HL-60 (cell line): ENCODE measurements at regions not wholly inside any gene's neighbourhood (a gene's known extent, or its start where the extent isn't known, plus 50 kb on each side); places are given as distances from the start of the nearest gene placed in this dataset.

ENCODE experiments used
- DNase-seq, 2 experiments: peaks; one replicate each; pipeline ENCODE4 v3.0.0-alpha.2; 2010 to 2020; ENCODE audit warnings: low read depth in 1 of 2, low spot score in 1 of 2
- H3K27ac ChIP-seq: fragments of 250-450 bp; sonication (Bioruptor Pico); replicated peaks from 2 replicates; pipeline ENCODE4 v1.5.1; 2020; ENCODE audit warnings: mild to moderate bottlenecking, moderate library complexity
- H3K27me3 ChIP-seq: fragments of 250-450 bp; sonication (Bioruptor Pico); 2 replicates; pipeline ENCODE4 v1.5.1; 2021; ENCODE audit warnings: mild to moderate bottlenecking, moderate library complexity; ENCODE audit not compliant: insufficient read depth, poor library complexity, severe bottlenecking
- H3K4me3 ChIP-seq: replicated peaks from 2 replicates; pipeline ENCODE4 v1.5.1; 2011; ENCODE audit warnings: mild to moderate bottlenecking, control low read depth, low read length; ENCODE audit not compliant: insufficient read depth
- GABPA ChIP-seq: IDR thresholded peaks from 2 replicates; pipeline ENCODE4 v1.6.1; 2012; ENCODE audit warnings: low read depth
- POLR2AphosphoS5 ChIP-seq: IDR thresholded peaks from 2 replicates; pipeline ENCODE4 v1.6.1; 2012; ENCODE audit warnings: low read depth
- SPI1 ChIP-seq: IDR thresholded peaks from 2 replicates; pipeline ENCODE4 v1.6.1; 2012; ENCODE audit warnings: low read depth, mild to moderate bottlenecking, borderline replicate concordance
- TF ChIP-seq, protein P1 (sequence below): IDR thresholded peaks from one replicate; pipeline ENCODE4 v1.5.1; 2011; ENCODE audit warnings: low read length, control low read depth, inconsistent platforms; ENCODE audit not compliant: insufficient read depth
- TF ChIP-seq, protein P2 (sequence below): IDR thresholded peaks from 2 replicates; pipeline ENCODE4 v1.6.1; 2012; ENCODE audit warnings: low read depth; ENCODE audit not compliant: insufficient replicate concordance

DNA sequence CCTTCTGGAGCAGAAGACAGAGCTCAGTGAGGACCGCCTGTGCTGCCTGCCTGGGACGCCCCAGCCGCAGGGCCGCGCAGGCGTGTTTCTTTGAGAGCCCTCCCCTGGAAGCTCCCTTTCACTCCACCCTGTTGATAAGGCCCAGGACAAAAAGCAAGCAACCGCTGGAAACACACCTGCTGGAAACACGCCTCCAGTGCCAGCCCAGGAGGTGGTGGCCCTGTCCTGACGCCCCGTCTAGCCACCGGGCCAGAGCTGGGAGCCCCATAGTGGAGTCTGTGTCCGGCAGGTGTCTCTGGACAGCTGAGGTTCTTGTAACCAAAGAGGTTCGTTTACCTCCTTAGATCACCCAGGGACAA is 173.8 kb downstream of the KATNAL1 start:
- Histone ChIP-seq H3K27me3 (no peaks in the 10 kb centered on the region), H3K4me3 (no peak overlapping the region), H3K27ac (no peak overlapping the region)
- TF ChIP-seq, protein P1, sequence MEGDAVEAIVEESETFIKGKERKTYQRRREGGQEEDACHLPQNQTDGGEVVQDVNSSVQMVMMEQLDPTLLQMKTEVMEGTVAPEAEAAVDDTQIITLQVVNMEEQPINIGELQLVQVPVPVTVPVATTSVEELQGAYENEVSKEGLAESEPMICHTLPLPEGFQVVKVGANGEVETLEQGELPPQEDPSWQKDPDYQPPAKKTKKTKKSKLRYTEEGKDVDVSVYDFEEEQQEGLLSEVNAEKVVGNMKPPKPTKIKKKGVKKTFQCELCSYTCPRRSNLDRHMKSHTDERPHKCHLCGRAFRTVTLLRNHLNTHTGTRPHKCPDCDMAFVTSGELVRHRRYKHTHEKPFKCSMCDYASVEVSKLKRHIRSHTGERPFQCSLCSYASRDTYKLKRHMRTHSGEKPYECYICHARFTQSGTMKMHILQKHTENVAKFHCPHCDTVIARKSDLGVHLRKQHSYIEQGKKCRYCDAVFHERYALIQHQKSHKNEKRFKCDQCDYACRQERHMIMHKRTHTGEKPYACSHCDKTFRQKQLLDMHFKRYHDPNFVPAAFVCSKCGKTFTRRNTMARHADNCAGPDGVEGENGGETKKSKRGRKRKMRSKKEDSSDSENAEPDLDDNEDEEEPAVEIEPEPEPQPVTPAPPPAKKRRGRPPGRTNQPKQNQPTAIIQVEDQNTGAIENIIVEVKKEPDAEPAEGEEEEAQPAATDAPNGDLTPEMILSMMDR, result no peak
- TF ChIP-seq SPI1, result no peak
- TF ChIP-seq POLR2AphosphoS5, result no peak
- TF ChIP-seq GABPA, result no peak
- TF ChIP-seq, protein P2, sequence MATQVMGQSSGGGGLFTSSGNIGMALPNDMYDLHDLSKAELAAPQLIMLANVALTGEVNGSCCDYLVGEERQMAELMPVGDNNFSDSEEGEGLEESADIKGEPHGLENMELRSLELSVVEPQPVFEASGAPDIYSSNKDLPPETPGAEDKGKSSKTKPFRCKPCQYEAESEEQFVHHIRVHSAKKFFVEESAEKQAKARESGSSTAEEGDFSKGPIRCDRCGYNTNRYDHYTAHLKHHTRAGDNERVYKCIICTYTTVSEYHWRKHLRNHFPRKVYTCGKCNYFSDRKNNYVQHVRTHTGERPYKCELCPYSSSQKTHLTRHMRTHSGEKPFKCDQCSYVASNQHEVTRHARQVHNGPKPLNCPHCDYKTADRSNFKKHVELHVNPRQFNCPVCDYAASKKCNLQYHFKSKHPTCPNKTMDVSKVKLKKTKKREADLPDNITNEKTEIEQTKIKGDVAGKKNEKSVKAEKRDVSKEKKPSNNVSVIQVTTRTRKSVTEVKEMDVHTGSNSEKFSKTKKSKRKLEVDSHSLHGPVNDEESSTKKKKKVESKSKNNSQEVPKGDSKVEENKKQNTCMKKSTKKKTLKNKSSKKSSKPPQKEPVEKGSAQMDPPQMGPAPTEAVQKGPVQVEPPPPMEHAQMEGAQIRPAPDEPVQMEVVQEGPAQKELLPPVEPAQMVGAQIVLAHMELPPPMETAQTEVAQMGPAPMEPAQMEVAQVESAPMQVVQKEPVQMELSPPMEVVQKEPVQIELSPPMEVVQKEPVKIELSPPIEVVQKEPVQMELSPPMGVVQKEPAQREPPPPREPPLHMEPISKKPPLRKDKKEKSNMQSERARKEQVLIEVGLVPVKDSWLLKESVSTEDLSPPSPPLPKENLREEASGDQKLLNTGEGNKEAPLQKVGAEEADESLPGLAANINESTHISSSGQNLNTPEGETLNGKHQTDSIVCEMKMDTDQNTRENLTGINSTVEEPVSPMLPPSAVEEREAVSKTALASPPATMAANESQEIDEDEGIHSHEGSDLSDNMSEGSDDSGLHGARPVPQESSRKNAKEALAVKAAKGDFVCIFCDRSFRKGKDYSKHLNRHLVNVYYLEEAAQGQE, result no peak
- no peak for DNase-seq

DNA sequence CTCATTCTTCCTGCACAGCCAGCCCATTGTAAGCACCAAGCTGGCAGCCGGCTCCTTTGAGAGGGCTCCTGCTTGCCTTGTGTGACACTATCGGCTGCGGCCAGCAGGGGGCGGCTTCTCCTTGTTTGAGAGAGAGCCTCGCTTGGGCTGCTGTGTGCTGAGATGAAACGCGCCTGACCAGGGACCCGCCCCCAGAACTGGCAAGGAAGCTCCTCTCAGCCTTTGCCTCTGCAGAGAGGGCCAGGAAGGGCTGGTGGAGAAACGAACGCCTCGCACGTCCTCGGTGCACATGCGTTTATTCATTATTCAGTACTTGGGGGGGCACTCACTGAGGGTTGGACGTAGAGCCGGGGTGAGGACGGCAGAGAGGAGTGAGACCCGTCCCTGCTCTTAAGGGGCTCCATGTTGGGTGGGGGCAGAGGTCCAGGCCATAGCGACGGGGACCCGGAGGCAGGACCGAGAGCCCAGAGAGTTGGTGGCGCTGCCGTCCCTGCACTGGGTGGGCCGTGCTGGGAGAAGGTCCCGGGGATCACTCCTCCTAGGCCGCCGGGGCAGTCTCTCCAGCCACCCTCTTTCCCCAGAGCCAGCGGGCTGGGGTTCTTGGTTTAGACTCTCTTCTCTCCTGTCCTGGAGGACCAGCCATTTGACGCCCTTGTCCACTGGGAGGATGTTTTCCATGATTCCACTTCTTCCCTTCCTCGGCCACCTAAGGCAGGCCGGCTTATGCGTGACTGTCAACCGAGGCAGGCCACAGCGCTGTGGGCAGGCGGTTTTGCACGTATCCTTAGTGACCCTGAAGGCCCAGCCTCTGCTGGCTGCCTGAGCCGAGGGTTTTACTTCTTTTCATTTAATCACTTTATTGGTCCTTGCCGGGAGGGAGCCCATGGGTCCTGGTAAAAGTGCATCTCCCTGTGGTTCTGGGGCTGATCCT is 174.5 kb downstream of the KATNAL1 start:
- no peak overlapping the region for H3K27ac ChIP-seq
- H3K4me3 ChIP-seq, result no peak overlapping the region
- DNase-seq, result peak; percentile 86 to 98
- no peak for TF ChIP-seq SPI1
- TF ChIP-seq, protein P1, result peak; percentile 43
- TF ChIP-seq, protein P2, result no peak
- H3K27me3 ChIP-seq, result no peaks in the 10 kb centered on the region

DNA sequence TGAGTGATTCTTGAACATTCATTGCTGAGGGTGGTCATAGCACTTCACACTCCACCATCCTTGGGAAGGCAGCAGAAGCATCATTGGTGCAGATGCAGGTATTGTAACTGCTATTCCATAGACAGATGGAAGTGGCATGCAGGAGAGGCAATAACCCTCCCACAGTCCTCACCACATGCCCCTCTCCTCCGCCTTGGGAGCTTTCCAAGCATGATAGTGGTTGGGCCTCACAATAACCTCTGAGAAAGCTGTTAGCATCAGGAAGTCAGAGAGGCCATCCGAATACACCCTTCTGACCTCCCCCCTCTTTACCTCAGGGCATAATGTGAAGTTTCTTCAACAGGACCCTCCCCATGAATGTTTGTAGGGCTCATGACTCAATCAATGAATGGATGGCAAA is 177.9 kb downstream of the KATNAL1 start:
- Histone ChIP-seq H3K4me3 (no peak overlapping the region), H3K27ac (no peak overlapping the region), H3K27me3 (no peaks in the 10 kb centered on the region)
- TF ChIP-seq, protein P1, result no peak
- TF ChIP-seq GABPA (no peak), SPI1 (no peak), POLR2AphosphoS5 (no peak)
- TF ChIP-seq, protein P2, result no peak
- no peak for DNase-seq
